ENCODE measurements at regions not wholly inside any gene's neighbourhood (a gene's known extent, or its start where the extent isn't known, plus 50 kb on each side); places are given as distances from the start of the nearest gene placed in this dataset.

DNA sequence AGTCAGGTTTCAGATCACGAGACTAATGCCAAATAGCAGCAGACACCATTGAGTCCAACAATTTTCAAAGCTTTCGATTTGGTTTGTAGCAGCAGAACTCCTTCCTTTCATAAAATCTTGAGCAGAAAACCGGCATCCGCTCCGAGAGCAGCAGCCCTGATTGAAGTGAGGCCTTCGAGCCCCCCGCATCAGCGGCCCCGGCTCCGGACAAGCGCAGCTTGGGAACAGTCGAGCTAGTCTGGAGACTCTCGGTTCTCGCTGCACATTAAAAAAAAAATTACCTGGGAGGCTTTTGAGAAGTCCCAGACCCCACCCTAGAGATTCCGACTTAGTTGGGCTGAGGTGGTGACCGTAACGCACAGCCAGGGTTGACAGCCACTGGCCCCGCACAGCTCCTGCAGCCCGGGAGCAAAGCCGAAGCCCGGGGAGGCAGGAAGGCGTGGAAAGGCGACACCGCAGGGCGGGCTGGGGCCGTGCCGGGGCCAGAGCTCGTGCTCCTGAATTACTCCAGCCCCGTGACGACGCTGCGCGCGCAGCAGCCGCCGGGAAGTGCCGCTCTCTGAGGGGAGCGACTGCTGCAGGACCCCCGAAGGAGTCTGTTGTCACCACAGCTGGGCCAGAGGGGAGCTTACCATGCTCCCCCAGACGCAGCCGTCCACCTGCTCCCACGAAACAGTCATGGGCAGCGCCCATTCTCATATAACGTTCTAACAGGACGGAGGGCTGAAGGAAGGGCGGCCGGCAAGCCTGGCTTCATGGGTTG is 57.8 kb downstream of the SPATA19 start:
- TF ChIP-seq CTCF (IDR thresholded peaks at IDR 0.05; ENCODE audit: unreplicated experiment), result no peak
- H3K27me3 Mint-ChIP-seq (ENCODE audit: unreplicated experiment), result no peaks in the 10 kb centered on the region
- H3K4me3 Mint-ChIP-seq (ENCODE audit: low read depth, unreplicated experiment), result no peak overlapping the region
- peaks cover 20% of the 10 kb centered on the region for H3K9me3 Mint-ChIP-seq (ENCODE audit: low read depth, unreplicated experiment)
- intact Hi-C loops (cut with micrococcal nuclease; ENCODE audit: unreplicated experiment), result no loop called here
- CTCF ChIA-PET, result no interaction called here
- BruUV-seq (replicated peaks), result no TSS peak
- H3K27ac Mint-ChIP-seq (ENCODE audit: unreplicated experiment), result no peak overlapping the region
- no peak for DNase-seq
- H3K4me1 Mint-ChIP-seq (ENCODE audit: low read depth, unreplicated experiment), result no peaks in the 10 kb centered on the region
- peaks cover 5% of the 10 kb centered on the region for H3K36me3 Mint-ChIP-seq (ENCODE audit: insufficient read depth, unreplicated experiment)

DNA sequence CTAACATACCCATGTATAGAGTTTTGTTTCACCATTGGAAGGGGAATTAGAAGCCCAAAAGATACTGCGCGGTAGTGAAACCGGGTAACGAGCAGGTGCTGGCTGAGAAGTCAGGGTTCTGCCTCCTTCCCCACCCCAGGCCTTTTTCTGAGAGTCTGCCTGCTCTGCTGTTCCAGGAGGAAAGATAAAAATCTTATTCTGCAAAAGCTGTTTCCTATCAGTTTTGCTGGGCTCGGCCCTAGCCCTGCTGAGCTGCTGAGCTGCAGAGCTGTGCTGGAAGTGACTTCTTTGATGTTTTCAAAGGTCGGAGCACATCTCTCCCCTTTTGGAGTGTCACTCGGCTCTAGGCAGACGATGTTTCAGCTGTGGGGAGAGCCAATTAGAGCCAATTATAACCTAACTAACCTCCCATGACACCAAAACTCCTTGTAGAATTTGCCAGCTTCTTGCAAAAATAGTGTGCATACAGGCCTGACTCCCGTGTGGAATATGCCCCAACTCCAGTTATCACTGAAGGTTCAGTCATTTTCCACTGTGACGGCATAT is 59.4 kb downstream of the SPATA19 start:
- Mint-ChIP-seq H3K27ac (ENCODE audit: unreplicated experiment) (no peak overlapping the region), H3K36me3 (ENCODE audit: insufficient read depth, unreplicated experiment) (peaks cover 5% of the 10 kb centered on the region), H3K9me3 (ENCODE audit: low read depth, unreplicated experiment) (peaks cover 26% of the 10 kb centered on the region), H3K4me3 (ENCODE audit: low read depth, unreplicated experiment) (no peak overlapping the region), H3K4me1 (ENCODE audit: low read depth, unreplicated experiment) (no peaks in the 10 kb centered on the region), H3K27me3 (ENCODE audit: unreplicated experiment) (no peaks in the 10 kb centered on the region)
- no TSS peak for BruUV-seq (replicated peaks)
- intact Hi-C loops (cut with micrococcal nuclease; ENCODE audit: unreplicated experiment), result no loop called here
- TF ChIP-seq CTCF (IDR thresholded peaks at IDR 0.05; ENCODE audit: unreplicated experiment), result no peak
- DNase-seq, result no peak
- CTCF ChIA-PET, result no interaction called here

DNA sequence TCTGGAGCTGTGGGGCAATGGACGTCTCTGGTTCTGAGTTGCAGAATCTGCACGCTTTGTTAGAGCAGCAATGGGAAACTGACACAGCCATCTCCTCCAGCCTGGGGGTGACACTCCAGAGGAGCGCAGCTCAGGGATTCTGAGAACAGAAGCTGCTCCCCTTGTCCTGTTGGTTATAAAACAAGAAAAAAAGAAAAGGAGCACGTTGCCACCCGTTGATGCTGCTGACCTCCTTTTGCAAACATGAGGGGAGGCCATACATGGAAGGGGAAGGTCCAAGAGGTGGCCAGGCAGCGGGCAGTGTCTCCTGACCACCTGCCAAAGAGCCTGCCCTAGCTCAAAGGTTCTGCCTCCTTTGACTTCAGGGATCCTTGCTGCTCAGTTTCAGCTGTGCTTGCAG is 61.0 kb downstream of the SPATA19 start:
- no TSS peak for BruUV-seq (replicated peaks)

GRCh38 chr11:133782116-133782725 is 63.1 kb downstream of the SPATA19 start:
- TF ChIP-seq CTCF (IDR thresholded peaks at IDR 0.05; ENCODE audit: unreplicated experiment), result no peak
- no peak overlapping the region for H3K27ac Mint-ChIP-seq (ENCODE audit: unreplicated experiment)
- no peaks in the 10 kb centered on the region for H3K4me1 Mint-ChIP-seq (ENCODE audit: low read depth, unreplicated experiment)
- CTCF ChIA-PET, result no interaction called here
- peaks cover 5% of the 10 kb centered on the region for H3K36me3 Mint-ChIP-seq (ENCODE audit: insufficient read depth, unreplicated experiment)
- no TSS peak for BruUV-seq (replicated peaks)
- no peak overlapping the region for H3K4me3 Mint-ChIP-seq (ENCODE audit: low read depth, unreplicated experiment)
- H3K9me3 Mint-ChIP-seq (ENCODE audit: low read depth, unreplicated experiment), result peaks cover 22% of the 10 kb centered on the region
- DNase-seq, result no peak
- intact Hi-C loops (cut with micrococcal nuclease; ENCODE audit: unreplicated experiment), result no loop called here
- H3K27me3 Mint-ChIP-seq (ENCODE audit: unreplicated experiment), result no peaks in the 10 kb centered on the region

More for the DNA sequence above, 61.0 kb downstream of the SPATA19 start:
- no peak for TF ChIP-seq CTCF (IDR thresholded peaks at IDR 0.05; ENCODE audit: unreplicated experiment)
- Mint-ChIP-seq H3K4me1 (ENCODE audit: low read depth, unreplicated experiment) (no peaks in the 10 kb centered on the region), H3K36me3 (ENCODE audit: insufficient read depth, unreplicated experiment) (peaks cover 5% of the 10 kb centered on the region), H3K9me3 (ENCODE audit: low read depth, unreplicated experiment) (peaks cover 22% of the 10 kb centered on the region), H3K27me3 (ENCODE audit: unreplicated experiment) (no peaks in the 10 kb centered on the region), H3K27ac (ENCODE audit: unreplicated experiment) (no peak overlapping the region), H3K4me3 (ENCODE audit: low read depth, unreplicated experiment) (no peak overlapping the region)
- intact Hi-C loops (cut with micrococcal nuclease; ENCODE audit: unreplicated experiment), result no loop called here
- CTCF ChIA-PET, result no interaction called here
- no peak for DNase-seq
